Fibroblast of lung (primary cell): ENCODE measurements at regions not wholly inside any gene's neighbourhood (a gene's known extent, or its start where the extent isn't known, plus 50 kb on each side); places are given as distances from the start of the nearest gene placed in this dataset.

Source experiments
- DNase-seq, 2 donors: peaks; one replicate each; pipeline versions ENCODE4 v3.0.0 to v3.0.0-alpha.2; 2010; ENCODE audit warnings: low read depth in 2 of 2
- H2AFZ ChIP-seq: 2 replicates; pipeline ENCODE4 v1.5.1; 2012; ENCODE audit warnings: low read length, control low read depth, inconsistent platforms
- H3K27ac ChIP-seq: 2 replicates; pipeline ENCODE4 v1.5.1; 2011; ENCODE audit warnings: low read length, control low read depth; ENCODE audit not compliant: insufficient read depth
- H3K27me3 ChIP-seq: 2 replicates; pipeline ENCODE4 v1.5.1; 2011; ENCODE audit warnings: mild to moderate bottlenecking, low read length; ENCODE audit not compliant: control insufficient read depth, insufficient read depth
- H3K36me3 ChIP-seq: 2 replicates; pipeline ENCODE4 v1.5.1; 2011; ENCODE audit warnings: low read length; ENCODE audit not compliant: control insufficient read depth, insufficient read depth
- H3K4me1 ChIP-seq: 2 replicates; pipeline ENCODE4 v1.5.1; 2011; ENCODE audit warnings: low read length; ENCODE audit not compliant: control insufficient read depth, insufficient read depth; ENCODE audit errors: extremely low read depth
- H3K4me2 ChIP-seq: 2 replicates; pipeline ENCODE4 v1.5.1; 2011; ENCODE audit warnings: low read length, control low read depth; ENCODE audit not compliant: insufficient read depth; ENCODE audit errors: extremely low read depth
- H3K4me3 ChIP-seq, 4 experiments: fragments of 200-600 bp in 1 of 4; sonication (generic) in 1 of 4; replicated peaks in 1 of 4; 2 replicates each; pipeline ENCODE4 v1.5.1; 2011 to 2016; ENCODE audit warnings: low read length in 4 of 4, low read depth in 3 of 4, mild to moderate bottlenecking in 3 of 4, control low read depth in 2 of 4, inconsistent platforms in 1 of 4, mixed read lengths in 1 of 4; ENCODE audit not compliant: insufficient read depth in 1 of 4; ENCODE audit errors: control extremely low read depth in 1 of 4
- H3K79me2 ChIP-seq: 2 replicates; pipeline ENCODE4 v1.5.1; 2012; ENCODE audit warnings: mild to moderate bottlenecking, low read length, inconsistent platforms; ENCODE audit not compliant: control insufficient read depth, insufficient read depth
- H3K9ac ChIP-seq: 2 replicates; pipeline ENCODE4 v1.5.1; 2011; ENCODE audit warnings: mild to moderate bottlenecking, low read length, control low read depth; ENCODE audit not compliant: insufficient read depth
- H3K9me3 ChIP-seq: 2 replicates; pipeline ENCODE4 v1.5.1; 2012; ENCODE audit warnings: low read depth, low read length; ENCODE audit not compliant: control insufficient read depth, insufficient read depth
- H4K20me1 ChIP-seq: 2 replicates; pipeline ENCODE4 v1.5.1; 2011; ENCODE audit warnings: low read length; ENCODE audit not compliant: control insufficient read depth, insufficient read depth; ENCODE audit errors: extremely low read depth
- CTCF ChIP-seq, 2 donors: IDR thresholded peaks in 1 of 2; conservative IDR thresholded peaks in 1 of 2; 1 replicate in 1 of 2; 2 replicates in 1 of 2; pipeline ENCODE4 v1.5.1; 2011 to 2012; ENCODE audit warnings: low read length in 2 of 2, control low read depth in 1 of 2, inconsistent platforms in 1 of 2, low read depth in 1 of 2, mild to moderate bottlenecking in 1 of 2
- EZH2 ChIP-seq: IDR thresholded peaks from 2 replicates; pipeline ENCODE4 v1.5.1; 2012; ENCODE audit warnings: low read length, control low read depth, mild to moderate bottlenecking; ENCODE audit errors: missing control alignments

GRCh38 chrX:95145848-95146490, 1472.0 kb downstream of the FAM133A start:
- Histone ChIP-seq H3K36me3 (no peaks in the 10 kb centered on the region), H3K4me1 (no peaks in the 10 kb centered on the region), H3K27me3 (no peaks in the 10 kb centered on the region), H3K9me3 (no peaks in the 10 kb centered on the region), H3K4me2 (no peak overlapping the region), H3K79me2 (no peaks in the 10 kb centered on the region), H4K20me1 (no peaks in the 10 kb centered on the region), H2AFZ (no peak overlapping the region), H3K4me3 (no peak overlapping the region), H3K27ac (no peak overlapping the region), H3K9ac (no peak overlapping the region)
- no peak for TF ChIP-seq EZH2
- no peak for DNase-seq

GRCh38 chrX:95152810-95153209, 1478.8 kb downstream of the FAM133A start:
- no peak overlapping the region for H2AFZ ChIP-seq
- H3K4me1 ChIP-seq: no peaks in the 10 kb centered on the region
- H3K9ac ChIP-seq: no peak overlapping the region
- TF ChIP-seq CTCF (conservative IDR thresholded peaks at IDR 0.05 in 1 of 2, IDR thresholded peaks at IDR 0.05 in 1 of 2; ENCODE audit: low read depth in 1 of 2, low read length in 2 of 2) (no peak), EZH2 (no peak)
- H3K4me2 ChIP-seq: no peak overlapping the region
- H3K9me3 ChIP-seq: no peaks in the 10 kb centered on the region
- H3K36me3 ChIP-seq: no peaks in the 10 kb centered on the region
- DNase-seq: no peak
- H3K27me3 ChIP-seq: no peaks in the 10 kb centered on the region
- no peaks in the 10 kb centered on the region for H4K20me1 ChIP-seq
- no peak overlapping the region for H3K4me3 ChIP-seq
- no peaks in the 10 kb centered on the region for H3K79me2 ChIP-seq
- H3K27ac ChIP-seq: no peak overlapping the region

- Histone ChIP-seq H3K79me2 (no peaks in the 10 kb centered on the region), H3K4me1 (no peaks in the 10 kb centered on the region), H3K4me2 (no peak overlapping the region), H3K27ac (no peak overlapping the region), H2AFZ (no peak overlapping the region), H4K20me1 (no peaks in the 10 kb centered on the region), H3K36me3 (no peaks in the 10 kb centered on the region), H3K9me3 (no peaks in the 10 kb centered on the region), H3K27me3 (no peaks in the 10 kb centered on the region), H3K9ac (no peak overlapping the region), H3K4me3 (no peak overlapping the region)
- no peak for DNase-seq
- TF ChIP-seq CTCF (conservative IDR thresholded peaks at IDR 0.05 in 1 of 2, IDR thresholded peaks at IDR 0.05 in 1 of 2; ENCODE audit: low read depth in 1 of 2, low read length in 2 of 2) (no peak), EZH2 (no peak)
Observed at GRCh38 chrX:95156566-95156965, 1482.6 kb downstream of the FAM133A start.
